ENCODE measurements at regions not wholly inside any gene's neighbourhood (a gene's known extent, or its start where the extent isn't known, plus 50 kb on each side); places are given as distances from the start of the nearest gene placed in this dataset.

- no peak for TF ChIP-seq CEBPG (CRISPR knock-in tag; IDR thresholded peaks at IDR 0.05)
- no peak for TF ChIP-seq CEBPG (tag; conservative IDR thresholded peaks at IDR 0.05 in 1 of 2, IDR thresholded peaks at IDR 0.05 in 1 of 2)
- no peak for TF ChIP-seq SAFB2 (IDR thresholded peaks at IDR 0.05; ENCODE audit: borderline replicate concordance, low read depth, low read length, severe bottlenecking)
- no peak for TF ChIP-seq ELF1 (tag; IDR thresholded peaks at IDR 0.05)
- no peak for TF ChIP-seq ZNF408 (CRISPR knock-in tag; IDR thresholded peaks at IDR 0.05; ENCODE audit: low read depth)
- no peak for TF ChIP-seq POLR2G (IDR thresholded peaks at IDR 0.05; ENCODE audit: low read depth, low read length)
These were observed 958.0 kb downstream of the RPA4 start (continued) for GRCh38 chrX:97841544-97842179.

- 13% methylated on average over 20 of the region's 35 CpGs for WGBS (ENCODE audit: insufficient coverage, low coverage, missing lambda C conversion rate)
- no peak for TF ChIP-seq BHLHE40 (IDR thresholded peaks at IDR 0.05; ENCODE audit: low read length)
- TF ChIP-seq CBFA2T2 (conservative IDR thresholded peaks at IDR 0.05): no peak
- TF ChIP-seq MED1 (CRISPR knock-in tag; IDR thresholded peaks at IDR 0.05; ENCODE audit: borderline replicate concordance): no peak
- TF ChIP-seq GATAD2B (IDR thresholded peaks at IDR 0.05; ENCODE audit: borderline replicate concordance): no peak
- no peak for TF ChIP-seq SAP30 (IDR thresholded peaks at IDR 0.05; ENCODE audit: borderline replicate concordance, insufficient read depth, low read depth, low read length, poor library complexity, severe bottlenecking)
- TF ChIP-seq ZNF184 (CRISPR knock-in tag; IDR thresholded peaks at IDR 0.05): no peak
- no peak for TF ChIP-seq TRIM28 (IDR thresholded peaks at IDR 0.05)
- no peak for TF ChIP-seq ZNF175 (CRISPR knock-in tag; IDR thresholded peaks at IDR 0.05; ENCODE audit: low read depth)
- Histone ChIP-seq H3K4me3 (no peak overlapping the region), H3K27me3 (ENCODE audit: control insufficient read depth in 2 of 2, insufficient read depth in 2 of 2, low read length in 2 of 2) (peaks cover 0 to 9% of the 10 kb centered on the region in 2 experiments; a peak in 1 of 5 replicates), H3K79me2 (ENCODE audit: control insufficient read depth, insufficient read depth, low read length) (no peaks in the 10 kb centered on the region), H3K9ac (ENCODE audit: insufficient read depth in 1 of 2, low read depth in 2 of 2, low read length in 2 of 2) (no peak overlapping the region), H3K9me1 (ENCODE audit: control insufficient read depth, insufficient read depth, low read length) (no peaks in the 10 kb centered on the region), H3K27ac (ENCODE audit: extremely low read depth, low read depth, low read length) (no peak overlapping the region), H3K36me3 (ENCODE audit: control insufficient read depth, insufficient read depth, low read length) (no peaks in the 10 kb centered on the region), H3K4me1 (replicated peaks in 1 of 2; ENCODE audit: control insufficient read depth in 2 of 2, insufficient read depth in 2 of 2, low read length in 2 of 2) (no peaks in the 10 kb centered on the region), H3K4me2 (ENCODE audit: insufficient read depth, low read length) (no peak overlapping the region), H2AFZ (ENCODE audit: low read depth, low read length) (no peak overlapping the region), H4K20me1 (replicated peaks; ENCODE audit: control insufficient read depth, insufficient read depth, low read length) (no peaks in the 10 kb centered on the region), H3K9me3 (replicated peaks; ENCODE audit: control insufficient read depth, insufficient read depth, low read depth, low read length) (no peaks in the 10 kb centered on the region)
- ChIA-PET POLR2A (no interaction called here), CTCF (ENCODE audit: low intra/inter-chr PET ratio) (no interaction called here)
- ATAC-seq (no peak), DNase-seq (ENCODE audit: extremely low read depth in 1 of 4, low spot score in 3 of 4) (no peak), FAIRE-seq (no peak)
- intact Hi-C loops (cut with micrococcal nuclease): no loop called here
- BruUV-seq (replicated peaks): no TSS peak
- in situ Hi-C loops (cut with MboI): no loop called here
These were observed 958.9 kb downstream of the RPA4 start for GRCh38 chrX:97842468-97843199.
